NB4 (cell line): ENCODE measurements at regions not wholly inside any gene's neighbourhood (a gene's known extent, or its start where the extent isn't known, plus 50 kb on each side); places are given as distances from the start of the nearest gene placed in this dataset.

Experiments
- CTCF ChIP-seq: IDR thresholded peaks from one replicate; pipeline ENCODE4 v1.5.1; 2012; ENCODE audit warnings: low read depth, low read length
- MAX ChIP-seq: IDR thresholded peaks from 2 replicates; pipeline ENCODE4 v1.6.1; 2011; ENCODE audit warnings: low read depth, low read length

GRCh38 chr5:2134543-2135292 lies 252.0 kb upstream of the IRX4 start:
- TF ChIP-seq CTCF = no peak
- no peak for TF ChIP-seq MAX
